Prostate gland (tissue), 2 donors: ENCODE measurements at regions not wholly inside any gene's neighbourhood (a gene's known extent, or its start where the extent isn't known, plus 50 kb on each side); places are given as distances from the start of the nearest gene placed in this dataset.

Experiments
- DNase-seq: peaks from one replicate; pipeline ENCODE4 v3.0.0-alpha.2; 2019; ENCODE audit warnings: low spot score
- H3K27ac ChIP-seq, 2 donors: fragments of 200-600 bp; sonication (generic); 2 replicates each; pipeline ENCODE4 v1.5.1; 2017 to 2019
- H3K27me3 ChIP-seq: fragments of 200-600 bp; sonication (generic); replicated peaks from 2 replicates; pipeline ENCODE4 v1.5.1; 2019; ENCODE audit not compliant: insufficient read depth
- H3K36me3 ChIP-seq, 2 donors: fragments of 200-600 bp; sonication (generic); 1 replicate in 1 of 2; 2 replicates in 1 of 2; pipeline versions ENCODE4 v1.5.1 to v1.8.1; 2017 to 2019
- H3K4me1 ChIP-seq: fragments of 200-600 bp; sonication (generic); replicated peaks from 2 replicates; pipeline ENCODE4 v1.5.1; 2019
- H3K4me3 ChIP-seq, 2 donors: fragments of 200-600 bp; sonication (generic); 2 replicates each; pipeline ENCODE4 v1.5.1; 2017 to 2019
- H3K9me3 ChIP-seq: fragments of 200-600 bp; sonication (generic); 2 replicates; pipeline ENCODE4 v1.5.1; 2017
- CTCF ChIP-seq, 4 experiments: fragments of 200-600 bp in 2 of 4; fragments of 450-650 bp in 2 of 4; sonication (generic) in 2 of 4; IDR thresholded peaks; 1 replicate in 3 of 4; 2 replicates in 1 of 4; pipeline ENCODE4 v1.5.1; 2016 to 2019; ENCODE audit warnings: antibody characterized with exemption in 4 of 4, mild to moderate bottlenecking in 2 of 4, moderate library complexity in 2 of 4
- POLR2A ChIP-seq: fragments of 450-650 bp; IDR thresholded peaks from one replicate; pipeline ENCODE4 v1.6.1; 2016; ENCODE audit warnings: antibody characterized with exemption, mild to moderate bottlenecking
- POLR2AphosphoS5 ChIP-seq: sonication (generic); formaldehyde crosslinking; IDR thresholded peaks from one replicate; pipeline ENCODE4 v1.6.1; 2017; ENCODE audit warnings: antibody characterized with exemption
- WGBS: methylation state at CpG from one replicate; pipeline ENCODE4 v1.1.5; 2018; 5-methylcytosine and 5-hydroxymethylcytosine counted together
- intact Hi-C: fragments of 100-400 bp; cut with DNase I; formaldehyde crosslinking; loops from one replicate; pipeline ENCODE4 v1.14.2; 2022

- intact Hi-C loops = no loop called here
- Histone ChIP-seq H3K4me1 (peaks cover 11% of the 10 kb centered on the region), H3K9me3 (no peaks in the 10 kb centered on the region), H3K4me3 (no peak overlapping the region), H3K27ac (no peak overlapping the region), H3K27me3 (no peaks in the 10 kb centered on the region), H3K36me3 (no peaks in the 10 kb centered on the region)
- 95% methylated on average over 3 of the region's 3 CpGs for WGBS
- TF ChIP-seq POLR2A (no peak), POLR2AphosphoS5 (no peak), CTCF (IDR thresholded peaks at IDR 0.05) (no peak)
- DNase-seq = no peak
Observed at GRCh38 chr1:47683401-47683800, 245.6 kb downstream of the FOXD2 start.

GRCh38 chr1:47684518-47684917 lies 246.7 kb downstream of the FOXD2 start:
- Histone ChIP-seq H3K36me3 (no peaks in the 10 kb centered on the region), H3K4me1 (peaks cover 11% of the 10 kb centered on the region), H3K27ac (no peak overlapping the region), H3K27me3 (no peaks in the 10 kb centered on the region), H3K4me3 (no peak overlapping the region), H3K9me3 (no peaks in the 10 kb centered on the region)
- no peak for DNase-seq
- WGBS = 52% methylated on average over 6 of the region's 6 CpGs
- intact Hi-C loops = no loop called here
- TF ChIP-seq POLR2A (no peak), CTCF (IDR thresholded peaks at IDR 0.05) (no peak), POLR2AphosphoS5 (no peak)

- H3K9me3 ChIP-seq = no peaks in the 10 kb centered on the region
- peak; percentile 57 for DNase-seq
Observed at GRCh38 chr1:47684964-47685762, 247.3 kb downstream of the FOXD2 start.

GRCh38 chr1:47685763-47686066 lies 247.9 kb downstream of the FOXD2 start:
- 43% methylated on average over 2 of the region's 2 CpGs for WGBS
- Histone ChIP-seq H3K4me3 (no peak overlapping the region), H3K4me1 (peaks cover 11% of the 10 kb centered on the region), H3K36me3 (no peaks in the 10 kb centered on the region), H3K27me3 (no peaks in the 10 kb centered on the region), H3K9me3 (no peaks in the 10 kb centered on the region), H3K27ac (no peak overlapping the region)
- TF ChIP-seq CTCF (IDR thresholded peaks at IDR 0.05) = no peak
- no peak for TF ChIP-seq POLR2A
- peak; percentile 16 for TF ChIP-seq POLR2AphosphoS5
- intact Hi-C loops = loop anchor here (2.0 to 5.0 kb wide), 2 partner anchors 17 to 43 kb away; no protein-coding TSS in a partner anchor
- no peak for DNase-seq

More at GRCh38 chr1:47684964-47685762, 247.3 kb downstream of the FOXD2 start:
- 30% methylated on average over 11 of the region's 11 CpGs for WGBS
- no peaks in the 10 kb centered on the region for H3K36me3 ChIP-seq
- H3K27ac ChIP-seq = peak overlapping the region; percentile 28 to 51
- intact Hi-C loops = loop anchor here (5.0 kb wide), 1 partner anchor 43 kb away; no protein-coding TSS in a partner anchor
- TF ChIP-seq CTCF (IDR thresholded peaks at IDR 0.05) = no peak
- peak; percentile 83 for TF ChIP-seq POLR2AphosphoS5
- no peak for TF ChIP-seq POLR2A
- no peak overlapping the region for H3K4me3 ChIP-seq
- H3K27me3 ChIP-seq = no peaks in the 10 kb centered on the region
- peaks cover 11% of the 10 kb centered on the region for H3K4me1 ChIP-seq
